Sigmoid colon (tissue), 4 donors: ENCODE measurements at regions not wholly inside any gene's neighbourhood (a gene's known extent, or its start where the extent isn't known, plus 50 kb on each side); places are given as distances from the start of the nearest gene placed in this dataset.

Experiments
- CTCF ChIP-seq, 4 experiments: fragments of 450-650 bp in 3 of 4; fragments of 200-600 bp in 1 of 4; IDR thresholded peaks; one replicate each; pipeline ENCODE4 v1.5.1; 2016 to 2019; ENCODE audit warnings: antibody characterized with exemption in 4 of 4, mild to moderate bottlenecking in 3 of 4, moderate library complexity in 2 of 4
- POLR2A ChIP-seq, 2 donors: fragments of 450-650 bp; IDR thresholded peaks; one replicate each; pipeline ENCODE4 v1.6.1; 2016; ENCODE audit warnings: antibody characterized with exemption in 2 of 2, mild to moderate bottlenecking in 2 of 2, moderate library complexity in 2 of 2
- POLR2AphosphoS5 ChIP-seq, 4 donors: sonication (generic); formaldehyde crosslinking; IDR thresholded peaks; one replicate each; pipeline ENCODE4 v1.6.1; 2017; ENCODE audit warnings: antibody characterized with exemption in 4 of 4

- TF ChIP-seq POLR2AphosphoS5 (IDR thresholded peaks at IDR 0.05), result no peak
- TF ChIP-seq CTCF (IDR thresholded peaks at IDR 0.05), result no peak
- no peak for TF ChIP-seq POLR2A (IDR thresholded peaks at IDR 0.05)
These were observed 297.0 kb upstream of the TAS2R1 start for GRCh38 chr5:9927106-9927505.
